Activated T-helper 1 cell treated with Interleukin-2 at 50 U/mL for 16 hours (primary cell): ENCODE measurements at regions not wholly inside any gene's neighbourhood (a gene's known extent, or its start where the extent isn't known, plus 50 kb on each side); places are given as distances from the start of the nearest gene placed in this dataset.
"Not testable (repeated sequence)": the region's sequence is repeated elsewhere in the genome, so short reads cannot be mapped to it uniquely, and the experiment has no call there.

Experiments used
- DNase-seq: peaks from one replicate; pipeline ENCODE4 v3.0.0-alpha.2; 2020; ENCODE audit warnings: low read depth

DNA sequence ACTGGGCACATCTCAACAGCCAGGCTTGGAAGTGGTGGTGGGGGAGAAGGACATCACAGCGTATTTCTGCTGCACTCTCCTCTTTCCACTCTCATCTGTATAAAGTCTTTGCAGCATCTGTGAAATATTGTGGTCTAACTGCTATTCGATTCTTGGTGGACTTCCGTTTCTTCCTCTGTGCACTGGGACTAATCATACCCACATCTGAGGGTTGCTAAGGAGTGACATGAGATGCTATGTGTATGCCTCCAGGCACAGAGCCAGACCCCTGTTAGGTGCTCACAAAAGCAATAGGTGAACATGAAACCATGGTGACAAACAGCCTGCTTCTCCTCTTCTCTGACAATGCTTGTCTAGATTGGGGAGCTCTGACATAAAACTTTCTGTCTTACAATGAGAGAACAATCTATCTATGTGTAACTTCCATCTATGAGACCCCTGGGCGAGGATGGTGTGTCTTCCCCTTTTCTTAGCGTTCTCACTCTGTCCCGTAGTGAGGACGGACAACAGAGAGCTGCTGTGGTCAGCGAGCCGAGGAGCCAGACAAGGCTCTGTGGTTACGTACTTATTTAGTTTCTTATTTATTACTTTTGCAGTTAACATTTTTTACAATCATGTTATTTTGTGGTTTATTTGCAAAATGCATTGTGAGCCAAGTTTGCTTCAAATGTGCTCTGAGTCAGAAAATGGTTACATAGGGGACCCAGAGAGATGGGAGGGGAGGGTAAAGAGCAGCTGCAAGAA lies 196.7 kb upstream of the TPRG1 start:
- DNase-seq: no peak

DNA sequence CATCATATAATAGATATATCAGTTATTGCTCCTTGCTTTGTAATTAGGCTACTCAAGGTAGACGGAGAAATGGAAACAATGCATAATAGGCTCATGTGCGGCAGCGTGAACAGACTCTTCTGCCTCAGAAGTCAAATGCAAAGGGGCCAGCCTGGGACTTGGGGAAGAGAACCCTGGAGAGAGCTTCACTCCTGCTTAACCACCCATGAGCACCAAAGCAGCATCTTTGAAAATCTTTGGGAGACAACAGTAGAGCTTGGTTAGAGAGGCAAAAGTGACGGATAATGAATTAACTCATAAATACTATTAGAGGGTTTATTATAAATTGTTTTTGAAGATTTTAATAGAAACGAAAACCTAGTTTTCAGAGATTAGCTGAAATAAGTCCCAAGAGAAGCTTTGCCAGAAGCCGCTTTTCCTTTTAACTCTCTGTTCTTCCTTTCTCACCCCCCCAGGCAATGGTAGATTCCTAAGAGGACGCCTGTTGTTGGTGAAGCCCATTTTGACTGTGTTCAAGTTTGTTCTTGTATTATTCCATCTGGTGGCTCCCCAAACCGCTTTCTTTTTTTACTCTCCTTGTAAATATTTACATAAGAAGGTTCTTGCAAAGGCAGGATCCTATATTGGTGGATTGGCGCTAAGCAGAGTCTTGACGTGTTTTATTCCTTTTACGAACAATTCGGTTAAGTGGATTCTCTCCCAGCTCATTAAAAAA lies 196.0 kb upstream of the TPRG1 start:
- DNase-seq: no peak

DNA sequence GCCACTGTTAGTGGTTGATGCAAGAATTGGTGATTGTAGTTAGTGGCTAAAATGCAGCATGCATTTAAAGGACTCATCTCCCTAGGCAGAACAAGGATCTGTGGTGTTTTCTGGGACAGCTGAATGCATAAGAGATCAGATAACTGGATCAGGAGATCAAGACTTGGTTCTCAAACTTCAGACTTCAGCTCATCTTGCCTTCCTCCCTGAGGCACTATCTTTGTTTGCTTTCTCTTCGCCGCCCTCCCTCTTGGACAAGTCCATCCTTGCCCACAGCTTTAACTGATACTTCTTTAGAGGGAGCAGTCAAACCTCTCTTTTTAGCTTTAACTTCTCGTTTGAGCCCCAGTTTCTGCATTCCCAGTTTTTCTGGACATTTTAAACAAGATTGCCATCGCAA lies 195.4 kb upstream of the TPRG1 start:
- no peak for DNase-seq

DNA sequence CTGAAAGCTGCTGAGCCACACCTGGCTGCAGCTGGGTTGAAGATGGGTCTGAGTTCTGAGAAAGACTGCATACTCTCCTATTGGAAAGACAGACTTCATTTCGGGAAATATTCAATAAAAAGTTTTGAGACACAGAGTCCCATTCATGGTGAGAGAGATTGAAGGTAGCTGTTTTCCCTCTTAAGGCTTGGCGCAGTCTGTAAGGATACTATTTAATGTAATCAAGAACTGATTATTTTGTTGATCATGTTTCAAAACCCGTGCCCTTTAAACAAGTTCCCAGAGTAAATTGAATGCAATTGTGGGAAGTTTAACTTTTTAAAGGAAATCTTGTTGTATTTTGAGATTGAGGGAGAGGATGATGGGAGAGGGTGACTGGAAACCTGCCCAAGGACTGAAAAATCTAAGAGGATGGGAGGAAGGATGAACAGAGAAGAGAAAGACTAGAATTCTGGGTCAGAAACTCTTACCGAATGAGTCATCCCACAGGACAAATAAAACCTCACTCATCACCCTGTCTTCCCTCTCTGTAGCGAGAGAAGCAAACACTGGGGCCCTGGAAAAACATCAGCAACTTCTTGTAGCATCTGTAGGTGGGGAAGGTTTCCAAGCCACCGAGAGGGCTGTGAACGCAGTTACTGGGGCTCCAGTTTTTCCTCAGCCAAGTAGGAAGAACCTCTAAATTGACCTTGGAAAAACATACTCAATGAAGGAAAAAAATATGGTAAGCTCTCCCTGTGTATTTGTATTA lies 193.2 kb upstream of the TPRG1 start:
- DNase-seq: no peak

DNA sequence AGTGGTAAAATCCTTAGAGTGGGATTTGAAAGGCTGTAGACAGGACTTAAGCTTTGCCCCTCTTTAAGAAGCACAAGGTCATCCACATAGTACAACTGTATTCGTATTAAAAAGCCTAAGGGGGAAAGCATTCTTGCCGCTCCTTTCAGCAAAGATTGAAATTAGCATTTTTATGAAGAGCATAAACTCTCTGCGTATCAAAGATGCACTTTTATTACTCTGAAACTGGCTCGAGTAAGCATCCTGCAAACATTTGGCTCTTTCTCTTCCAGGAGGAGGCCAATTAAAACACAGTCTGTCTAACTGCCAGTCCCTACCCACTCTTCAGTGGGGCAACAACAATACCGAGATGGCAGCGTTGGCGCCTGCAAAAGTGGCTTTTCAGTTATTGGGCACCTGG lies 192.5 kb upstream of the TPRG1 start:
- DNase-seq: no peak

DNA sequence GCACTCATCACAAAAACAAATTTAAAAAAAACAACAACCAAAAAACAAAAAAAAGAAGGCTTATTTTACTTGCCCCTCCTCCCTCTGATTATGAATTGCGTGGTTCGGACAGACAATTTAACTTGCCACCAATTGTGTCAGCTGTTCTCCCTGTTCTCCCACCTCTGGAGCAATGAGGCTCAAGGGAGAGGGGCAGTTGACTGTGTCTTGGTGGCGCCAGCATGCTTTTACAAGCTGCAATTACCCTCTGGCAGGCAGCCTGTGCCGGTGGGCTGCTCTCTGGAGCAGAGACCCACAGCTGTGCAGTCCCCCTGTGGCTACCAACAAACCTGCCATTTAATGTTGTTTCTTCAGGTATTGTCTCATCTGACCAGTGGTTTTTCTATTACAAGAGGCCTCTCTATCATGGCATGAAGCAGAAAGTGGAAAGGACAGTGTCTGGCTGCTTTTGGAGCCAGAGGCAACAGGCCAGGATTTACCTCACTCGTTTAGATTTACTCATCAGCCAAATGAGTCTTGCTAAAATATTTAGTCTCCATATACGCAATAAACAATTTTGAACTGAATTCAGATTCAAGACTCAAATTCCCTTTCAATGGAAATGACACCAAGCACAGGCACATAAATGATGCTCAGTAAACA lies 192.0 kb upstream of the TPRG1 start:
- no peak for DNase-seq

DNA sequence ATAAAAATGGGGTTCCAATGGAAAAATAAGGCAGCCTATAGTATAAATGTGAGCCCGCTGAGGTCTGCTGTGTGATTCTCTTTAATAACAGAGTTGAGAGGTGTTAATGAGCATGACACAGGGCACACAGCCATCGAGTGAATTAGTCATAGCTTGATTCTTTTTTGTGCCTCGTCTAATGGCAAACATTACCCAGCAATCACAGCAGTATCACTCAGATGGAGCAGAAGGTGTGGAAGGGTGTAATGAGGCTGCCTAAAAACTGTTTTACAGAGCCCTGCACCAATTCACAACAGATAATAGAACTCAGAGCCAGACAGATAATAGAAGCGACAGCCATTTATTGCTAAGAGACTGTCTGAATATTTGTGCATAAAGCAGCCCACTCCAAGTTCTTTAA lies 178.6 kb upstream of the TPRG1 start:
- DNase-seq: no peak

DNA sequence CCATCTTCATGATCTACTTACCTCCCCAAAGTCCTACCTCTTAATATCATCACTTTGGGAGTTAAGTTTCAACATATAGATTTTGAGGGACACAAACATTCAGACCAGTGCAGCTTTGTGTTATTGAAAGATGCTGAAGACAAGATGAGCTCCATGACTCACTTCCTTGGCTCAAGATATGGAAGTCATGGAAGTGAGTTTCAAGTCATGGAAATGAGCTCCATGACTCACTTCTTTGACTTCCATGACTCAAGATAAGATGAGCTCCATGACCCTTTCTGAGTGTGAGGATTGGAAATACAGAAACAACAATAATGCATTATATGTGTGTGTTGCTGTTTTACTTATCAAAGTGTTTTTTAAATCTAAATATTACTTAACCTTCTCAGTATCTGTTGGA lies 170.2 kb upstream of the TPRG1 start:
- DNase-seq: no peak

DNA sequence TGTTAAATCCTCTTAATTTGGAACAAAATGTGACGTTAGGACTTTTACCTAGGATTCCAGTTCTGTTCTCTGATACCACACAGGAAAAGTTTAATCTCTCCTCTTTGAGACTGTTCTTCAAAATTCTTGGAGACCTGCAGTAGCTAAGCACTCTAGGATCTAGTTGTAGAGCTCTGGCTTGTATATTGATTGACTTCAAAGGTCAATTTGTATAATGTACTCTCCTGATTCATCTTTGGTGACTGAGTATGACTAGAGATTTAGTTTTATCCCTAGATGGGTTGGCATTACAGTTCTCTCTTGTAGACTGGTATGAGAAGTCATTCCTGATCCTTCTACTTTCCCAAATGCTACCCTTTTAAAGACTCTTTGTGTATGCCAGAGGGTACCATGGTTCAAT lies 168.4 kb upstream of the TPRG1 start:
- DNase-seq: no peak

DNA sequence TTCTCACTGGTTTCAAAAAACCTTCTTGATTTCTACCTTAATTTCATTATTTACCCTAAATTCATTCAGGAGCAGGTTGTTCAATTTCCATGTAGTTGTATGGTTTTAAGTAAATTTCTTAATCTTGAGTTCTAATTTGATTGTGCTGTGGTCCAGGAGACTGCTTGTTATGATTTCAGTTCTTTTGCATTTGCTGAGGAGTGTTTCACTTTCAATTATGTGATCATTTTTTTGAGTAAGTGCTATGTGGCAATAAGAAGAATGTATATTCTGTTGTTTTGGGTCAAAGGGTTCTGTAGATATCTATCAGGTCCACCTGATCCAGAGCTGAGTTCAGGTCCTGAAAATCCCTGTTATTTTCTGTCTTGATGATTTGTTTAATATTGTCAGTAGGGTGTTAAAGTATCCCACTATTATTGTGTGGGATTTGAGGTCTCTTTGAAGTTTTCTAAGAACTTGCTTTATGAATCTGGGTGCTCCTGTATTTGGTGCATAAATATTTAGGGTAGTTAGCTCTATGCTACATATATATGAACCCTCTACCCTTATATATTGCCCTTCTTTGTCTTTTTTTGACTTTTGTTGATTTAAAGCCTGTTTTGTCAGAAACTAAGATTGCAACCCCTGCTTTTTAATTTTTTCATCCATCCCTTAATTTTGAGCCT lies 158.4 kb upstream of the TPRG1 start:
- DNase-seq: no peak

DNA sequence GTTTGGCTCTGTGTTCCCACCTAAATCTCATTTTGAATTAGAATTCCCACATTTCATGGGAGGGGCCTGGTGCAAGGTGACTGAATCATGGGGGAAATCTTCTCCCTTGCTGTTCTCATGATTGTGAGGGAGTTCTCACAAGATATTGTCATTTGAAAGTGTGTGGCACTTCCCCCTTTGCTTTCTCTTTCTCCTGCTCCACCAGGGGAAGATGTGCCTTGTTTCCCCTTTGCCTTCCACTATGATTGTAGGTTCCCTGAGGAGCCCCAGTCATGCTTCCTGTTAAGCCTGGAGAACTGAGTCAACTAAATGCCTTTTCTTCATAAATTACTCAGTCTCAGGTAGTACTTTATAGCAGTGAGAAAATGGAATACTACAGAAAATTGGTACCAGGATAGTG lies 157.2 kb upstream of the TPRG1 start:
- DNase-seq: no peak

DNA sequence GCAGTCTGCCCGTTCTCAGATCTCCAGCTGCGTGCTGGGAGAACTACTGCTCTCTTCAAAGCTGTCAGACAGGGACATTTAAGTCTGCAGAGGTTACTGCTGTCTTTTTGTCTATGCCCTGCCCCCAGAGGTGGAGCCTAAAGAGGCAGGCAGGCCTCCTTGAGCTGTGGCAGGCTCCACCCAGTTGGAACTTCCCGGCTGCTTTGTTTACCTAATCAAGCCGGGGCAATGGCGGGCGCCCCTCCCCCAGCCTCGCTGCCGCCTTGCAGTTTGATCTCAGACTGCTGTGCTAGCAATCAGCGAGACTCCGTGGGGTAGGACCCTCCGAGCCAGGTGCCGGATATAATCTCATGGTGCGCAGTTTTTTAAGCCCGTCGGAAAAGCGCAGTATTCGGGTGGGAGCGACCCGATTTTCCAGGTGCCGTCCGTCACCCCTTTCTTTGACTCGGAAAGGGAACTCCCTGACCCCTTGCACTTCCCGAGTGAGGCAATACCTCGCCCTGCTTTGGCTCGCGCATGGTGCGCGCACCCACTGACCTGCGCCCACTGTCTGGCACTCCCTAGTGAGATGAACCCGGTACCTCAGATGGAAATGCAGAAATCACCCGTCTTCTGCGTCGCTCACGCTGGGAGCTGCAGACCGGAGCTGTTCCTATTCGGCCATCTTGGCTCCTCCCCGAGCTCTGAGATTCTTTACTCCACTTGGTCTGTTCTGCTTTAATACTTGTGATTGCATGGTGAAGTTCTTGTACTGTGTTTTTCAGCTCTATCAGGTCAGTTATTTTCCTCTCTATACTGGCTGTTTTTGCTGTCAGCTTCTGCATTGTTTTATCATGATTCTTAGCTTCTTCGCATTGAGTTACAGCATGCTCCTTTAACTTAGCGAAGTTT lies 148.9 kb upstream of the TPRG1 start:
- not testable (repeated sequence) for DNase-seq

DNA sequence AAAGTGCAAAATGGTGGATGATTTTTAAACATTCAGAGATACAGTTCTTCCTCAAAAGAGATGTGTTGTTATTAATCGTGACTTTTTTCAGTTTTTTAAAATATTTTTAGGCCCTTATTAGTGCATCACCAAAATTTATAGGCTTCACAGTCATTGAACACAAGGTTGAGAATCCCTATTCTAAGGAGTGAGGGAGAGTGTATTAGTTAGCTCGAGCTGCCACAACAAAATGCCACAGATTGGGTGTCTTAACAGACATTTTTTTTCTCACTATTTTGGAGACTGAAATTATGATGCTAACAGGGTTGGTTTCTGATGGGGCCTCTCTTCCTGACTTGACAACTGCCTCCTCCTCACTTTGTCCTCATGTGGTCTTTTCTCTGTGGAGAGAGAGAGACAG lies 145.9 kb upstream of the TPRG1 start:
- DNase-seq: no peak

DNA sequence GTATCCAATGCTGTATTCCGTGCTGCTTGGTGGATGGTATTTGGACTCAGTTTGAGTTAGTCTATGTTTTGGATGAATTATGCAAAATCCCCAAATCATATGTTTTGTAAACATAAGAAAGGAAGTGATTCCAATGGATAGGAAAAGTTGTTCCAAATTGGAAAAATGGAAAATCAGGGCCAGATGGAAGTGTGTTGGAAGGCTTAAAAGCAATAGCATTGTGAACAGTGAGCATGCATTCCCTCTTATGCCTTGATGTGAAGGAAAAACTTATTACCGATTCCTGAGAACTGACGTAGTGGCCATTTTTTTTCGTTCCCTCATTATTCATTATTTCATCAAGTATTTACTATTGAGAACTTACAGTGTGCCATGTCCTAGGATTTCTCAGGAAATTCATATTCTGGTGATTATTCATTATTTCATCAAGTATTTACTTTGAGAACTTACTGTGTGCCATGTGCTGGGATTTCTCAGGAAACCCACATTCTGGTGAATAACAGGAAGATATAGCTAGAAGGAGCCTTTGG lies 144.1 kb upstream of the TPRG1 start:
- DNase-seq: no peak

DNA sequence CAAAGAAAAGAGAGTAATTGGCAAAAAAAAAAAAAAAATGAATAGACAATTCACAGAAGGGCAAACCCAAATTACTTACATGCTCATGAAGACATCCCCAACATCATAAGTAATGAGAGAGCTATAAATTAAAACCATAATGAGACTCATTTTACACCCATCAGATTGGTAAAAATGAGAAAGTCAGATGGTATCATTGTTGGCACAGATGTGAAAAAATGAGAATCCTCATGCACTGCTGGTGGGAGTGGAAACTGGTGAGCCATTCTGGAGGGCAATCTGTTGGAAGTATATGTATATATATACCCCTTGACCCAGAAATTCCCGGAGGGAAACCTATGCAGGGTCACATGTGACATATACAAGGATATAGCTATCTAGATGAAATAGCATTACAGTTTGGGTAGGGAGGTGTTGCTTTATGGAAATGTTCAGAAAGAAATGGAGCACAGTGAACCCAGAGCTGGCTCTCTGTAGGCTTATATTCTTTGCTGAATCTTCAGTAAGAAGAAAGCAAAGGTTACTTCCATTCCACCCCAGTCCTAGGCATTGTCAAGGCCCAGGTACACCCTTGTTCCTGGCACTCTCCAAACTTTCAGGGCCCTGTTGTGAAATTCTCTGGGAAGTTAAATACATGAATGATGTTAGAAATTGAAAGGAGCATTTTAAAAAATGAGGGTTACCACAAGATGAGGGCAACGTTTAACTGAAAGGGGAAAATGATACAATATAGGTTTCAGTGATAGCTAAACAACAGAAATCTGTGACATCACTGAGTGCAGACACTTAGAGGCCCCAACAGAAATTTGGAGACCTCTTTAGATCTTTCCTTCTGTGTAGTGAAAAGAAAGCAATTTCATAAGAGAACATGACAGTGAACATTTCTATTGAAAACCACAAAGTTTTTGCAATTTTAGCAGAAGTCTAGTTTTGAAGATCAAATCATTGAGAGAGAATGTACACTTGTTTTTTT lies 132.7 kb upstream of the TPRG1 start:
- no peak for DNase-seq

DNA sequence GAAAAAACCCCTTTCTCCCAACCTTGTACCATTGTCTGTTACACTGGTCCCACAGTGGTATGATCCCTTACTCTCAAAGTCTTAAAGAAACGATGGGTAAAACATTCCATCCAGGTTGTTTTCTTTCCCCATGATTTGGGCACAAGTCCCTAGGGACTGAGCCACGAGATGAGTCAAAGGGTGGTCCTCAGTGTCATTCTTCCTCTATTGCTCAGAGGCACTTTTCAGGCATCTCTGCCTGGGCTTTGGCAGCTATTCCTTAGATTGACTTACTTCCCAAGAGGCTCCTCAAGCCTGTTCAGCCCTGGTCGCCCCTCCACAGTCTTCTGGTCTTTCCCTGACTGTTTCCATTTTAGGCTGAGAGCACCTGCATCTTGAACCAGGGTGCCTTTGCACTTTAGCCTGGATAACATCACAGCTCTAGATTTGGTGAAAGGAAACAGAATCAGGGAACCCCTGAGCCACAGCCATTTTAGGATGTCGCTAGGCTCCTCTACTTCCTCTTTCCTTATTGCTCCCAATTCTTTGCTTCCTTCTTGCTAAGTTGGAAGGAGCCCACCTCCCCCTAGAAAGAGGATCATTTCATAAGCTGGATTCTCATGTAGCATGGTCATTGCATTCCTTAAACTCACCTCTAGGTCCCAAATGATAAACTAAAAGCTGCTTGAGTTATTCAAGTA lies 131.0 kb upstream of the TPRG1 start:
- no peak for DNase-seq

DNA sequence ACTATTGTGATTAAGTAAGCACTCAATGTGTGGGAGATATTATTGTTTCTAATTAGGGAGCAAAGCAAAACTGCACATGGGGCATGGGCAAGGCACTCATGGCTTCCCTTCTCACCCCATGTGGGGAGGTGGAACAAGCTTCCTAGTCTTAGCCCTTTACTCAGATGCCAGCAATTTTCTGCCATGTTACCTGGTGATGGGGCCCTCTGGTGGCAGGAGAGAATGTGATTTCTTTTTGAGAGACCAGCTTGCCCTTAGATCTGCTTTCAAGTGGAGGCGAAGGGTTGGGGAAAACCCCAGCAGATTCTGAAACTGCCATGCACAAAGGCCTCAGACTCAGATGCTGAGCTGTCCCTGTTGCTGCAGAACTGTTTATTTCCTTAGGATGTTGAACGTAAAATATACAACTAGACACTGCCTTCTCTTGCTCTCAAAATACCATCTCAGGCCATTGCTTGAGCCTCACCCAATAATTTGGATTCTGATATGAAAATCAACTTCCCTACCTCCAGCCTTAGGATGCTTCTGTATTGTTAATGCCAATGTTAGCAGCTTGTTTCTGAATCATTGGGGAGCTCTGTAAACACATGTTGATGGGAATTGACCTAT lies 130.2 kb upstream of the TPRG1 start:
- DNase-seq: peak; percentile 56

DNA sequence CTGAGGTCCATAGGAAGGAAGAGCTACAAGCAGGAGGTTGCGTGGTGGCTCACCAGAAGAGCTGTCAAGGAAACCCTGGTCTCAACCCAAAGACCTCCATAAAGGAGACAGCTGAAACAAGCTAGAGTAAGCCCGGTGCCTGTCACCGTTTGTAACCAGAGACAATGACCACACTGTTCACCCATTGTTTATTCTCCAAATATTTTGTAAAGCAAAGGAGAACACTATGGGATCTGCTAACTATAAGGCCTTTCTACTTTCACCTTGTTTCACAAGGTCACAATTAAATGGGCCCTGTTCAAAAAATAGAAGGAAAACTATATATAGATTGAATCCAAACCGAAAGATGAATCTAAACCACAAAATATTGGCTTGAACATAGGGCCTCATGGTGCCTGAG lies 128.9 kb upstream of the TPRG1 start:
- DNase-seq: no peak
